CD14-positive monocyte (primary cell): ENCODE measurements at regions not wholly inside any gene's neighbourhood (a gene's known extent, or its start where the extent isn't known, plus 50 kb on each side); places are given as distances from the start of the nearest gene placed in this dataset.

Experiments
- DNase-seq, 3 donors: peaks; one replicate each; pipeline ENCODE4 v3.0.0-alpha.2; 2011 to 2022
- H2AFZ ChIP-seq: 2 replicates; pipeline ENCODE4 v1.6.0; 2012; ENCODE audit warnings: mild to moderate bottlenecking, low read depth, low read length, inconsistent platforms; ENCODE audit not compliant: insufficient read depth, poor library complexity, severe bottlenecking
- H3K27ac ChIP-seq, 2 donors: 1 replicate in 1 of 2; 2 replicates in 1 of 2; pipeline ENCODE4 v1.5.1; 2012 to 2013; ENCODE audit warnings: low read length in 2 of 2, control low read depth in 1 of 2, inconsistent platforms in 1 of 2, low read depth in 1 of 2, mild to moderate bottlenecking in 1 of 2
- H3K27me3 ChIP-seq, 2 donors: one replicate each; pipeline versions ENCODE4 v1.6.0 to v1.6.1; 2011 to 2013; ENCODE audit warnings: low read length in 2 of 2; ENCODE audit not compliant: control insufficient read depth in 2 of 2, insufficient read depth in 2 of 2
- H3K36me3 ChIP-seq, 2 donors: replicated peaks in 1 of 2; 1 replicate in 1 of 2; 2 replicates in 1 of 2; pipeline versions ENCODE4 v1.5.1 to v1.6.1; 2012 to 2013; ENCODE audit warnings: low read length in 2 of 2, control low read depth in 1 of 2, inconsistent platforms in 1 of 2, mild to moderate bottlenecking in 1 of 2; ENCODE audit not compliant: insufficient read depth in 2 of 2, control insufficient read depth in 1 of 2
- H3K4me1 ChIP-seq, 2 donors: 1 replicate in 1 of 2; 2 replicates in 1 of 2; pipeline versions ENCODE4 v1.5.1 to v1.6.1; 2012 to 2013; ENCODE audit warnings: low read length in 2 of 2, control low read depth in 1 of 2, inconsistent platforms in 1 of 2, mild to moderate bottlenecking in 1 of 2, moderate library complexity in 1 of 2; ENCODE audit not compliant: insufficient read depth in 2 of 2, control insufficient read depth in 1 of 2
- H3K4me2 ChIP-seq: replicated peaks from 2 replicates; pipeline ENCODE3; 2012; ENCODE audit warnings: low read length, moderate library complexity, mild to moderate bottlenecking; ENCODE audit not compliant: poor library complexity, severe bottlenecking; ENCODE audit errors: extremely low read depth
- H3K4me3 ChIP-seq, 3 experiments: fragments of 200-600 bp in 1 of 3; sonication (generic) in 1 of 3; replicated peaks in 1 of 3; 1 replicate in 2 of 3; 2 replicates in 1 of 3; pipeline ENCODE4 v1.5.1; 2011 to 2013; ENCODE audit warnings: low read length in 3 of 3, mild to moderate bottlenecking in 3 of 3, control low read depth in 2 of 3, low read depth in 2 of 3, inconsistent platforms in 1 of 3, moderate library complexity in 1 of 3
- H3K79me2 ChIP-seq: 2 replicates; pipeline ENCODE4 v1.6.0; 2012; ENCODE audit warnings: mild to moderate bottlenecking, control low read depth, inconsistent platforms, low read length, moderate library complexity; ENCODE audit not compliant: insufficient read depth
- H3K9ac ChIP-seq: 2 replicates; pipeline ENCODE4 v1.6.0; 2017; ENCODE audit warnings: low read length, mild to moderate bottlenecking; ENCODE audit not compliant: insufficient read depth, poor library complexity, severe bottlenecking
- H3K9me3 ChIP-seq, 2 donors: replicated peaks in 1 of 2; 1 replicate in 1 of 2; 2 replicates in 1 of 2; pipeline versions ENCODE4 v1.5.1 to v1.6.1; 2012 to 2013; ENCODE audit warnings: low read length in 2 of 2, control low read depth in 1 of 2; ENCODE audit not compliant: control insufficient read depth in 1 of 2, insufficient read depth in 1 of 2
- H4K20me1 ChIP-seq: 2 replicates; pipeline ENCODE4 v1.6.0; 2012; ENCODE audit warnings: mild to moderate bottlenecking, low read length, control low read depth, moderate library complexity; ENCODE audit not compliant: insufficient read depth
- H3K27ac Mint-ChIP-seq, 7 donors: one replicate each; pipeline ENCODE4 v1.8.0; 2020; ENCODE audit warnings: mild to moderate bottlenecking in 7 of 7, mixed read lengths in 7 of 7, moderate library complexity in 6 of 7, inconsistent platforms in 2 of 7
- H3K27me3 Mint-ChIP-seq, 3 donors: one replicate each; pipeline ENCODE4 v1.8.0; 2021 to 2022; ENCODE audit warnings: low read depth in 3 of 3, mild to moderate bottlenecking in 3 of 3, mixed read lengths in 3 of 3, moderate library complexity in 3 of 3, inconsistent platforms in 1 of 3
- H3K36me3 Mint-ChIP-seq, 2 donors: one replicate each; pipeline ENCODE4 v1.8.0; 2020; ENCODE audit warnings: mixed read lengths in 2 of 2, inconsistent platforms in 1 of 2, mild to moderate bottlenecking in 1 of 2
- H3K4me1 Mint-ChIP-seq: one replicate; pipeline ENCODE4 v1.8.0; 2020; ENCODE audit warnings: mild to moderate bottlenecking, mixed read lengths
- H3K4me3 Mint-ChIP-seq, 2 donors: one replicate each; pipeline ENCODE4 v1.8.0; 2020; ENCODE audit warnings: mild to moderate bottlenecking in 2 of 2, mixed read lengths in 2 of 2, moderate library complexity in 1 of 2
- H3K9me3 Mint-ChIP-seq, 7 donors: one replicate each; pipeline ENCODE4 v1.8.0; 2020 to 2022; ENCODE audit warnings: mixed read lengths in 7 of 7, mild to moderate bottlenecking in 6 of 7, moderate library complexity in 6 of 7, inconsistent platforms in 2 of 7
- WGBS: methylation state at CpG from one replicate; pipeline ENCODE4 v1.1.5; 2013; ENCODE audit warnings: missing lambda C conversion rate; ENCODE audit not compliant: insufficient coverage; 5-methylcytosine and 5-hydroxymethylcytosine counted together
- intact Hi-C, 2 donors: fragments of 100-400 bp; cut with micrococcal nuclease; formaldehyde crosslinking; loops; one replicate each; pipeline versions ENCODE4 v1.15.0 to v1.15.1; 2023
- TF ChIP-seq, protein P1 (sequence below): fragments of 200-600 bp; IDR thresholded peaks from one replicate; pipeline ENCODE4 v1.8.0; 2022; ENCODE audit warnings: antibody characterized with exemption, mild to moderate bottlenecking

- Mint-ChIP-seq H3K36me3 (no peaks in the 10 kb centered on the region), H3K9me3 (peaks cover 0 to 10% (median 5%) of the 10 kb centered on the region in 7 donors), H3K27me3 (no peaks in the 10 kb centered on the region), H3K4me3 (no peak overlapping the region), H3K27ac (no peak overlapping the region), H3K4me1 (no peaks in the 10 kb centered on the region)
- Histone ChIP-seq H3K9me3 (peaks cover 0 to 6% of the 10 kb centered on the region in 2 donors), H3K79me2 (no peaks in the 10 kb centered on the region), H3K27me3 (no peaks in the 10 kb centered on the region), H3K9ac (no peak overlapping the region), H3K36me3 (no peaks in the 10 kb centered on the region), H3K27ac (no peak overlapping the region), H3K4me2 (no peak overlapping the region), H2AFZ (no peak overlapping the region), H4K20me1 (no peaks in the 10 kb centered on the region), H3K4me1 (no peaks in the 10 kb centered on the region), H3K4me3 (no peak overlapping the region)
- intact Hi-C loops = no loop called here
- DNase-seq = no peak
- TF ChIP-seq, protein P1, sequence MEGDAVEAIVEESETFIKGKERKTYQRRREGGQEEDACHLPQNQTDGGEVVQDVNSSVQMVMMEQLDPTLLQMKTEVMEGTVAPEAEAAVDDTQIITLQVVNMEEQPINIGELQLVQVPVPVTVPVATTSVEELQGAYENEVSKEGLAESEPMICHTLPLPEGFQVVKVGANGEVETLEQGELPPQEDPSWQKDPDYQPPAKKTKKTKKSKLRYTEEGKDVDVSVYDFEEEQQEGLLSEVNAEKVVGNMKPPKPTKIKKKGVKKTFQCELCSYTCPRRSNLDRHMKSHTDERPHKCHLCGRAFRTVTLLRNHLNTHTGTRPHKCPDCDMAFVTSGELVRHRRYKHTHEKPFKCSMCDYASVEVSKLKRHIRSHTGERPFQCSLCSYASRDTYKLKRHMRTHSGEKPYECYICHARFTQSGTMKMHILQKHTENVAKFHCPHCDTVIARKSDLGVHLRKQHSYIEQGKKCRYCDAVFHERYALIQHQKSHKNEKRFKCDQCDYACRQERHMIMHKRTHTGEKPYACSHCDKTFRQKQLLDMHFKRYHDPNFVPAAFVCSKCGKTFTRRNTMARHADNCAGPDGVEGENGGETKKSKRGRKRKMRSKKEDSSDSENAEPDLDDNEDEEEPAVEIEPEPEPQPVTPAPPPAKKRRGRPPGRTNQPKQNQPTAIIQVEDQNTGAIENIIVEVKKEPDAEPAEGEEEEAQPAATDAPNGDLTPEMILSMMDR = no peak
- WGBS = no CpG with 5 or more reads among the region's 4 CpGs
These were observed 1672.0 kb downstream of the TP53TG3F start for GRCh38 chr16:35131429-35131828.

DNA sequence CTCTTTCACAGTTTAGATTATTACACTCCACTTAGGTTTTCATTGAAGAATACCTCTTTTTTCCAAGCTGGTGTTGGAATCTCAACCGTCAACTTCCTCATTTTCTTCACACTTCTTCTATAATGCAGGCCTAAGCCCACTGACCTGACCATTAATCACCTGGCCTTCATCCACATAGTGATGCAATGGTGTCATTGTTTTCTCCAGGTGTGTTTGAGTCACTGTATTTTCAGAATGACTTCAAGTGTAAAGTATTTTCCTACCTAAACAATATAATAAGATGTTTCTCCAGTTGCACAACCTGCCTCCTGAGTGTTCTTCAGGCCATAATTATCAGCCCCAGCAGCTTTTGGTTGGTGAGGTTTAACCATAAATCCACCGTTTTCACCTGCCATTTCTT lies 1675.1 kb downstream of the TP53TG3F start:
- no peak for DNase-seq
- Histone ChIP-seq H3K9me3 (peaks cover 9 to 12% of the 10 kb centered on the region in 2 donors), H3K27me3 (no peaks in the 10 kb centered on the region), H3K79me2 (no peaks in the 10 kb centered on the region), H4K20me1 (no peaks in the 10 kb centered on the region), H3K9ac (no peak overlapping the region), H3K4me3 (no peak overlapping the region), H3K36me3 (no peaks in the 10 kb centered on the region), H3K4me1 (no peaks in the 10 kb centered on the region), H3K4me2 (no peak overlapping the region), H3K27ac (no peak overlapping the region), H2AFZ (no peak overlapping the region)
- H3K9me3 Mint-ChIP-seq = peaks cover 1 to 16% (median 4%) of the 10 kb centered on the region in 7 donors
- intact Hi-C loops = no loop called here
- WGBS = 0% methylated on average over 1 of the region's 2 CpGs
- H3K27me3 Mint-ChIP-seq = no peaks in the 10 kb centered on the region
- no peak overlapping the region for H3K27ac Mint-ChIP-seq
- no peaks in the 10 kb centered on the region for H3K4me1 Mint-ChIP-seq
- TF ChIP-seq, protein P1 = no peak
- H3K4me3 Mint-ChIP-seq = no peak overlapping the region
- H3K36me3 Mint-ChIP-seq = no peaks in the 10 kb centered on the region
